Stimulated activated CD4-positive, alpha-beta T cell treated with anti-CD3 and anti-CD28 coated beads, Interleukin-12 subunit alpha, Interleukin-12 subunit beta, amount 100 ng/mL, for 48 hours (primary cell): ENCODE measurements at regions not wholly inside any gene's neighbourhood (a gene's known extent, or its start where the extent isn't known, plus 50 kb on each side); places are given as distances from the start of the nearest gene placed in this dataset.
A peak's percentile ranks its signal among the peaks of the same experiment; 100 is the strongest.
"Not testable (repeated sequence)": the region's sequence is repeated elsewhere in the genome, so short reads cannot be mapped to it uniquely, and the experiment has no call there.

Source experiments
- DNase-seq, 3 donors: peaks; one replicate each; pipeline ENCODE4 v3.0.0-alpha.2; 2020; ENCODE audit warnings: low read depth in 2 of 3, low spot score in 1 of 3

DNA sequence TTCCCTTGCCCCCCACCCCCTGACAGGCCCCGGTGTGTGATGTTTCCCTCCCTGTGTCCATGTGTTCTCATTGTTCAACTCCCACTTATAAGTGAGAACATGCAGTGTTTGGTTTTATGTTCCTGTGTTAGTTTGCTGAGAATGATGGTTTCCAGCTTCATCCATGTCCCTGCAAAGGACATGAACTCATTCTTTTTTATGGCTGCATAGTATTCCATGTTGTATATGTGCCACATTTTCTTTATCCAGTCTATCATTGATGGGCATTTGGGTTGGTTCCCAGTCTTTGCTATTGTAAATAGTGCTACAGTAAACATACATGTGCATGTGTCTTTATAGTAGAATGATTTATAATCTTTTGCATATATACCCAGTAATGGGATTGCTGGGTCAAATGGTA is 287.4 kb downstream of the UTRN start:
- not testable (repeated sequence) for DNase-seq

DNA sequence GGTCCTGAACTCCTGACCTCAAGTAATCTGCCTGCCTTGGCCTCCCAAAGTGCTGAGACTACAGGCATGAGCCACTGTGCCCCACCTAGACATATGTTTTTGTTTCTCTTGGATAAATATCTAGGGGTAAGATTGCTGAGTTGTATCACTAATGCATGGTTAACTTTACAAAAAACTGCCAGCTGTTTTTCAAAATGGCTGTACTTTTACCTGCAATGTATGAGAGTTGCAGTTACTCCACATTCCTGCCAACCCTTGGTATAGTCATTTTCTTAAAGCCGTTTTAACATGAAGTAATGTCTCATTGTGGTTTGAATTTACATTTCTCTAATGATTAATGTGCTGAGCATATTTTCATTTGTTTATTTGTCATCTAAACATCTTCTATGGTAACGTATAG is 289.7 kb downstream of the UTRN start:
- DNase-seq: no peak

DNA sequence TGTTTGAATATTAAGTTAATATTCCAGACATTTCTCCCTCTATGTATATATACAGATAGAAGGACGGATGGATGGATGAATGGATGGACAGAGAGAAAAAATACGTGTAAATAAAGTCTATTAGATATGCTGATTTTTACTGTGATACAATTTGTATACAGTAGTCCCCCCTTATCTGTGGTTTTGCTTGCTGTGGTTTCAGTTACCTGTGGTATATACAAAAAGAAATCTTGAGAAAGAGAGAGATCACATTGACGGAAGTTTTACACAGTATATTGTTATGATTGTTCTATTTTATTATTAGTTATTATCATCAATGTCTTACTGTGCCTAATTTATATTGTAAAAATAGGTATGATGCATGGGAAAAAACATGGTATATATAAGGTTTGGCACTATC is 290.2 kb downstream of the UTRN start:
- no peak for DNase-seq

DNA sequence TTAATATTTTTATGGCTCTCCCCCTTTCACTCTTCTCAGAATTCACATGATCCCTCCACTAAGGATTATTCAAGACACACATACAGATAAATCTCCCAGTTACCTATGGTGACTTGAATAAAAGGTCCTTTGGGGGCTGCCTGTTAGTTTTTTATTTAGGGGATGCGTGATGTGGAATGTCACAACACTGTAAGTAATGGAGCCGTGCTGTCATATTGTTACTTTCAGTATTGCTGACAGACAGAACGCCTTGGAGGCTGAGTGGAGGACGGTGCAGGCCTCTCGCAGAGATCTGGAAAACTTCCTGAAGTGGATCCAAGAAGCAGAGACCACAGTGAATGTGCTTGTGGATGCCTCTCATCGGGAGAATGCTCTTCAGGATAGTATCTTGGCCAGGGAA is 291.7 kb downstream of the UTRN start:
- no peak for DNase-seq

DNA sequence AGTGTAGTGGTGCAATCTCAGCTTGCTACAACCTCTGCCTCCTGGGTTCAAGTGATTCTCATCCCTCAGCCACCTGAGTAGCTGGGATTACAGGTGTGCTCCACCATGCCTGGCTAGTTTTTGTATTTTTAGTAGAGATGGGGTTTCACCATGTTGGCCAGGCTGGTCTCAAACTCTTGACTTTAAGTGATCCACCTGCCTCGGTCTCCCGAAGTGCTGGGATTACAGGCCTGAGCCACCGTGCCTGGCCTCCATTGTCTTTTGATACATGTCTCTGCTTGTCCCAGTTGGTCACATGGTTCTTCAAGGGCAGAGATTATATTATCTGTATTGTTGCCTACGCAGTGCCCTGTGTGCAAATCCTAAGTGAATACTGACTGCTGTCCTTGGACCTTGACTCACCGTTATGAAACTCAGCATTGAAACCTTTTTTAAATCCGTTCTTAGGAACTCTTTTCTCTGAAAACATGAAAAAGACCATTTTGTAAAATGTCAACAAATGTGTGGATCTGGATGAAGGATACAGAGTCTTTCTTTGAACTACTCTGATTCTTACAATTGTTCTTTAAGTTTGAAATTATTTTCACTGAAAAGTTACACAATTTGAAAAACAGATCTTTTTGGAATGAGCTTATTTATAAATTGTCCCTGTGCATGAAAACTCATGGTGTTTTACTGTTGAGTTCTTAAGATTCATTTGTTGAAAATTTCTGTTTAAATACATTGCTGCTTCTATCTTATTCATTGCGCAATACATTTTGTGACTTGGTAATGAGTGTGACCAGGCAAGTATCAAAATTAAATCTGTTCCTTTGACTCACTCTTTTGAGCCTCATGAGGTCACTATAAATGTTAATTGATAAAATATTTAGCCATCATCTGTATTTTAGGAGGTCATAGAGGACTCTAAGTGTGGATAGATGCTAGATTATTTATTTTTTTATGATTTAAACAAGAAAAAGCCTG is 293.5 kb downstream of the UTRN start:
- DNase-seq: no peak

DNA sequence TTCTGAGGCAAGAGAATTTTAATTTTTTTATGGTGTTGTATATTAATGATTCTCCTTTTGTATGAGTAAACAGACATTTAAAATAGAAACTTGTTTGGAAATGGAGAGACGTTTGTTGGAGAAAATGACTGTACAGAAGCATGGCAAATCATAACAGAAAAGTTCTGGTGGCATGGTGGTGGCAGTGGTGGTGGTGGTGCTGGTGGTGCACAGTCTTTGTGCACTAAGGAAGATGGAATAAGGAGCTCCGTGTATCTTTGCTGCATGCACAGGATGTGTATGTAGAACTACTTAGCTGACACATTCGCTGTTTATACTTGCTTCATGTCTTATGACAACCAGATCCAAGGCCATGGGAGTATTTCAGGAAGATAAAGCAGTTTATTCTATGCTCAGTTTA is 294.9 kb downstream of the UTRN start:
- DNase-seq: no peak

DNA sequence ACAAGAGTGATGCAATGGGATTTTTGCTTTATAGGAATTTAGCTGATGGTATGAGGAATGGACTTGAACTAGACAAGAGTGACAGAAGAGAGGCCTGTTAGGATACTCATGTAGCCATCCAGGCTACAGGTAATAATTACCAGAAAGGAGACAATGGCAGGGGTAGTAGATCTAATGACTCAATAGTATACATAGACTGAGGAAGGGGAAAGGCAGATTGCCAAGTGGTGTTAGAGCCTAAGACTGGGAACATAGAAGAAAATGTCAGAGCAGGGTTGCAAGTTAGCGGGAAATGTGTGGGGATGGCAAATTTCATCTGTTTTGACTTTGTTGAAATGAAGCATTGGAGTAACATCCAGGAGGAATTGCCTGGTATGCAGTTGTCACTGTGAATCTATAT is 295.6 kb downstream of the UTRN start:
- DNase-seq: no peak

DNA sequence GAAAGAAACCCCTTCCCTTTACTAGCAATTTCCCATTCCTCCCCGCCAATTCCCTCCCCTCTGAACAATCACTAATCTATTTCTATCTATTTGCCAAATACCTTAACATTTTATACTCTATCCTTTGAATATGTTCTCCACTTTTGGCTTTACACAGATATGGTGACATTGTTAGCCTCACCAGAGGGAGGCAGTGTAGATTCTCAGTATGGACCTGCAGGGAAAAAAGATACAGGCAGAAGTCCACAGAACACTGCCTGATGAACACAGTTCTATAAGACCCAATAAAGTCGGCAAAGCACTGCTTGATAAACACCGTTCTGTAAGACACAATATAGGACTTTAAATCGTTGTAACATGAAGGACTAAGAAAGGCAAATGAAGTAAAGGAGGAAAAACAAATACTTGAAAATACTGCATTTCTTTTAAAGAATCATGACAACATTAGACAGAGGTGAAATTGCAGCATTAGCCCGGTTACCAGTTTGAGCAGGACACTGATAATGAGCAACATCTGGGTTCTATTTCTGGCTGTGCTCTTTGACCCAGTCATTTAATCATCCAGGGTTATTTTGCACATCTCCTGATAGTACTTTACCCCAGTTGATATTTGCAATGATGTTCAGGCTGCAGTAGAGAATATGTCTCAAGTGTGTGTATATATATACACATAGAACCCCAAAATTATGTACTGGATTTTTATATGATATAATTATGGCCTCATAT is 296.8 kb downstream of the UTRN start:
- DNase-seq: peak in 1 of 3 donors; percentile 21

DNA sequence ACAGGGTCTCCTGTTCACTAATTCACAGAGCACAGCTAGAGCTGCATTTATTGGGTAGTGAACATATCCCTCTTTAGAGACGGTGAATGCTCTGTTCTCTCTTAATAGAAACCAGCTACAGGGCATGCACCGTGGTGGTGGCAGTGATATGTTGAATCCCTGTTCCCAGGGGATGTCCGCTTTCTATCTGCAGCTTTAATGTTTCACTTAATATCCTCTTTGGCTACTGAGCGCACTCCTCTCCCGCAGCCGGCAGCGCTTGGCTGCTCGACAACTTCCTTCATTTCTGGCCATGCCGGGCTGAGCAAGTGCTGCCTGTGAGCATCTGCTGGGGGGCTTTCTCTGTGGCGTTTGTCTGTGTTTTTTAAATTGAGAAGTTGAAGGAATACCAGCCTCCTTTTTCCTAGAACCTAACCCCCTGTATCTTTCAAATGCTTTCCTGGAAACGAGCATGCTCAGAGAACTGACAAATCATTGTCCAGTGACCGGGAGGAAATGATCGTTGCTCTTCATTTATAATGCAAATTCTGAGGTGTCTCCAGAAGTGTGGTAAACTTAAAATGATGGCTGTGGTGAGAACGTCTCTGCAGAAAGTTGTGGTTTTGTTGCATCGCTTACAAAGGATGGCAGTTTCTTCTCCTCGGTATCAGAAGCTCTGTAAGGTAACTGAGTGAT is 297.9 kb downstream of the UTRN start:
- DNase-seq: peak in 1 of 3 donors; percentile 46

DNA sequence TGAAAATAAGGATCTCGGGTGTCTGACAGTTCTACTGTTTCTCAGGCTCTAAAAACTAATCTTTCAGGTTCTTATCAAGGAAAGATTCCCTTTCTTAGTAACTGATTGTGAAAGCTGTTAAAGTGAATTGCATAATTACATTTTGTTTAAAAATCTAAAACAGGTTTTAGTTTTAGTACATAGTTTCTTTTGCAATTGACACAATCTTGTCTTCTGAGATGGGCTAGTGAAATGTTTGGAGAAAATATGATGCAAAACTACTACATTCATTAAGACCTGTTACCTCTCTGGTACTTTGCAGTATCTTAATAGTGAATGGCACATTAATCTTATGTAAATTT is 298.4 kb downstream of the UTRN start:
- DNase-seq: no peak

DNA sequence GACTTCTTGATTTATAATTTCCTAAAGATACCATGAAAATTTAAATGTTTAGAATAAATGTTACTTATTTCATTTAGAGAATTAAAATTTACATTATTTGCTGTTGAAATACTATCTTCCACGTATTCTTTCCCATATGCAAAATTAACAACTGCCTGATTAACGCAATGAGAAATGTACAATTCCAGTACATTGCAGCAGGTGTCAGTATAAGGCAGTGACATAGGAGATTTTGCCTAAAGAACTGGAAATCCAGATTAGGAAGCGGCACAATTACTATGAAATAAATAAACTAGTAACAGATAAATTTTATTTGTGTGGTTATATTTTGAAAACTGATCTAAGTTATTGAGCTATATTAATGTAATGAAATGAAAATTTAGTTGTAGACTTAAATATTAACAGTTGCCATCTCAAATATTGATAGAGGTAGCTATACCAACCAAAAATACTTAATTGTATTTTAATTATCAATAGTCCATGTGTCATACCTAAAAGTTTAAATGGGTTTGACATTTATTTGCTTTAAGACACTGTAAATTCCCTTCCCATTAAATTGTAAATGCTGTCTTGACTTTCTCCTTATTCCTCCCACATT is 300.2 kb downstream of the UTRN start:
- peak in 1 of 3 donors; percentile 32 for DNase-seq

DNA sequence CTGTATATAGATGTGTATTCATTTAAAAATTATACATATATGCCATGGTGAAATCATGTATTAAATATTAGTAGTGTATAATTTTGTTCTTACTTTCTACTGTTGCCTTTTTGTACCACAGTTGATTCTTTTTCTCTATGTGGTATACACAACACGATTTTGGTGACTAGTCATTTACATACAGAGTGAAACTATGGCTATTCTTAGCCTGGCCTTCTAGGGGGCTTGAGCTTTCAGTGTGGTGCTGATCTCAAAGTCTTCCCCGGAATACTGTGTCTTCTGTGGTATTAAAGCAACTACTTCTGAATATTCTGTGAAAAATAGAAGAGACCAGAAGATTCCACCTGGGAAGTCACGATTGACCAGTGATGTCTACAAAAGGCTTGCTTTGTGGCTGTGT is 301.9 kb downstream of the UTRN start:
- DNase-seq: no peak

DNA sequence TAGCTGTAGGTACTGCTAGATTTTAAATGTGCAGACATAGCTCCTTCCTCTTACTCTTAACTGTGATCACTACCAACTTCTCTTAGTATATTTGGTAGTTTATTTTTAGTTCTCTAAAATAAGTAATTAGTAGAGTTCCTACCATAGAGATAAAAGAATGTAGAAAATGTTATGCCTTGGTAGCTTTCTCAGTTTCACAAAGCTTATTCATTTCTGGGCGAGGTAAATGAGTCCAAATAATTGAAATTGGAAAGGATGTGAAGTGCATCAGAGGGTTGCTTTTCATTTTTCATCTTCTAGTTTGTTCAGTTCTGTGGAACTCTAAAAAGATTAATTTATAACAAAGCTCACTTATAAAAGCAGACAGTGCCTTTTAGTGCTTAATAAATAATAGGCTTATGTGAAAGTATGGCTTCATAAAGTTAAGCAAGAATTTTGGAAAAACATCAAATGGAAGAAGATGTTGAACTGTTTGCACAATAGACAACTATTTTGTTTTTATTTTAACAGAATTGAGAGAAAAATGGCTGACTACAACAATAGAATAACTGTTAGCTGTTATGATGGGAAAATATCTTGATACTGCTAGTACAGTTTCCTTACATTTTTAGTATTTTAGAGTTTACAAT is 303.7 kb downstream of the UTRN start:
- no peak for DNase-seq

DNA sequence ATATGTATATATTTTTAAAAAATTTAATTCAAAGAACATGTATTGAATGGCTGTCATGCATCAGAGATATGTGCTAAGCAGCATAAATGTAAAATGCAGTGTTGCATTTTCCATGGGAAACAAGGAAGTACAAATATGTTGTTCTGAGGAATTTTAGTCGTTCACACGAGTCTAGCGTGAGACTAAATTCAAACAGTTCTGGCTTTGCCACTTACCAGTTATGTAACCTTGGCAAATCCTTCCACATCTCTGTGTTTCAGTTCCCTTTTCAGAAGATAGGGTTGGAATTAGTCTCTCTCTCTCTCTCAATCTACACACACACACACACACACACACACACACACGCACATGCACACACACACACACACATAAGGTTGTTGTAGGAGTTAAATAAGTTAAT is 305.4 kb downstream of the UTRN start:
- no peak for DNase-seq

DNA sequence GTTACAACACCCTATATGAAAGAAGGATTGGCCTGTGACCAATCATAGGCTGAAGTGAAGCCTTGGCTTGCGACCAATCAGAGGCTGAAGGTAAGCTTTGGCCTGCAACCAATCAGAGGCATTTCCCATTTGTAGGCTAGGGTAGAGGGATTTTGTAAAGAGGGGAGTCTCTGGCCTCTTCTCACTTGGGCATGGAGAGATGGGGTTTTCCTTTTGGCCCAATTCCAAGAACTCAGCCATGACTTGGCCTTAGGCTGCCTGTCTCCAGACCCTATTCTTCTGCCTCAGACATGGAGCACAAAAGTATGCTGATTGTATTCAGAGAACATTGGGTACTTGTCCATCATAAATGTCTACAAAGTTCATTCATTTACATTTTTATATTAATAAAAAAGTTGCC is 308.3 kb downstream of the UTRN start:
- no peak for DNase-seq

DNA sequence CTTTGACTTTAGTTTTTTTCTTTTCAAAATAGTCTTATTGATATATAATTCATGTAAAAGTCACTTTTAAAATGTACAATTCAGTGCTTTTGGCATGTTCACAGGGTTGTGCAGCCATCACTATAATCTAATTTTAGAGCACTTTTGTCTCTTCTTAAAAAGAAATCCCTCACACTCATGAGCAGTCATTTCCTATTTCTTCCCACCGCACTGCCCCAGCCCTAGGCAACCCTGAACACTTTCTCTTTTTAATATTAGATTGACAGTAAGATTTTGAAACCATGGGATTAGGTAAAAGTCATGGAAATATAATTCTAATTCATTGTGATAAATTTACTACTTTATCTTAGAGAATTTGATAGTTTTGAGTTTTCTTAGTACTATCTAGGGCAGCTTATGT is 309.4 kb downstream of the UTRN start:
- DNase-seq: no peak

DNA sequence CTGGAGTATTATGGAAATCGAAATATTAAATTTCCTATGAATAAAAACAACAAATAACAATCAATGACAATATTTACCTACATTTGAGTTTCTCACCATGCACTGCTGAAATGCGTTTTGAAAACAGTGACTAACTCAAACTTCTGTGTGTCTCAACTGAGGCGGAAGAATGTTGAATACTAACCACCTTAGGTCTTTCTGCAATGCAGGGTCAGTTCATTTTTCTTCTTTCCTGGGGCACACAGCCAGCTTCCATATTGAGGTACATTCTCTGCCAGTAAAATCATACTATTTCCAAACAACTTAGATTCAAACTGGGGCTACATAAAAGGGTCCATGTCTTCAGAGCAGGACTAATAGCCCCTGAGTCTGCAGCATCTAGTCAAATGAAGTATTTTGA is 310.1 kb downstream of the UTRN start:
- DNase-seq: no peak

DNA sequence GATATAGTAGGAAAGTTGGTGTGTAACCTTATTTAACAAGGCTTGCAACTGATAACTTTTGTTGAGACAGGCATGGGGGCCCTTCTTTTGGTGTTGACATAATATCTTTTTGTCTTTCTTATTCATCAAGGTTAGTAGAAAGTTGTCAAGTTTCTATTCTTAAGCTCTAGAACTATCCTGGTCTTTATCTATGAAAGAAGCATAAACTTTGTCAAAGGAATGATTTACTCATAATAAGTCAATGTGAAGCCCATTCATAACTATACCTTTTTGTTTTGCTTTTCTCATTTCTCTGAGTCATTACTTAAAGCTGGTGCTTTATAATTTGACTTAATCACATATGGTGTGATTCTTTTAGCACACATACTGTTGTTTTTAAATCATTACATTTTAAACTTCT is 312.4 kb downstream of the UTRN start:
- DNase-seq: no peak

DNA sequence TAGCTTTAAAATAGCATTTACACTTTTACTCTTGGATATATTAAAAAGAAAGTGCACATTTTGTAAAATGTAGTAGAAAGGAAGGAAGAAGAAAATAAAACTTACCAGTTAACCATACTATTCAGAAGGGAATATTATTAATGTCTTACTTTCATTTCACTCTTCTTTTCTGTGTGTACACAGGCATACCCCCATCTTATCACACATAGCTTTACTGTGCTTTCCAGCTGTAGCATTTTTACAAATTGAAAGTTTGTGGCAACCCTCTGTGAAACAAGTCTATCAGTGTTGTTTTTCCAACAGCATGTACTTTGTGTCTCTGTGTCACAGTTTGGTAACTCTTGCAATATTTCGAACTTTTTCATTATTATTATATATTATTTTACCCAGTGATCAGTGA is 314.5 kb downstream of the UTRN start:
- DNase-seq: no peak

DNA sequence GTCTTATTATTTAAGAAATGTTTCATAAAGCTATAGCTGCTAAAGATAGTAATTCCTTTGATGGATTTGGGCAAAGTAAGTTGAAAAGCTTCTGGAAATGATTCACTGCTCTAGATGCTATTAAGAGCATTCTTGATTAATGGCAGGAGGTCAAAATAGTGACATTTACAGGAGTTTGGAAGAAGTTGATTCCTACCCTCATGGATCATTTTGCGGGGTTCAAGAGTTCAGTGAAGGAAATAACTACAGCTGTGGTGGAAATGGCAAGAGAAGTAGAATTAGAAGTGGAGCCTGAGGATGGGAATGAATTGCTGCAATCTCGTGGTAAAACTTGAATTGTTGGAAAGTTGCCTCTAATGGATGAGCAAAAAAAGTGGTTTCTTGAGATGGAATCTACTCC is 316.1 kb downstream of the UTRN start:
- no peak for DNase-seq

DNA sequence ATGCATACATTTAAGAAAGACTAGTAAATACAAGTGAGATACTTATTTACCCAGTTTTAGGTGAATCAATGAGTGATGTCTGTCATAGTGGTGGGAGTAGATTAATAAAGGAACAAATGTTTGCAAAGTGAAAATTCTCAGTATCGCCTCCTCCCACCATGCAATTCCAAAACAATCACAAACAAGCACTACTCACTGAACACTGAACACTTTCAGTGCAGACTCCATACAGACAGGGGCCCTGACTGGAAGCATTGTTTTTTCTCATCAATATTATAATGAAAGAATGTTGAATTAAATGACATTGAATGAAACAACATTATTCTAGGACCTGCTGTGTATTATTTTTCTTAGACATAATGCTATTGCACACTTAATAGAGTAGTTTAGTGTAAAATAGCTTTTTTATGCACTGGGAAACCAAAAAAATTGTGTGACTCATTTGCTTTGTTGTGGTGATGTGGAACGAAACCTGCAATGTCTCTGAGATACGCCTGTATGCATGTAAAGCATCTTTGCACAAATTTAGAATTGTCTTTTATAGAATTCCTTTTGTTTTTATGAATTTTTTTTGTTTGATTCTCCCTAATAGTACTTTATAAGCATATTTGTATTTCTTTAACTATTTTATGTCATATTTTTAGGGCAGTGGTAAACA is 317.5 kb downstream of the UTRN start:
- peak in 1 of 3 donors; percentile 18 for DNase-seq
